ENCODE measurements at regions not wholly inside any gene's neighbourhood (a gene's known extent, or its start where the extent isn't known, plus 50 kb on each side); places are given as distances from the start of the nearest gene placed in this dataset.

- DNase-seq (ENCODE audit: low read depth), result no peak
- H3K4me3 ChIP-seq (ENCODE audit: low read depth, low read length), result no peak overlapping the region
- no peak for TF ChIP-seq CTCF (IDR thresholded peaks at IDR 0.05; ENCODE audit: control insufficient read depth, extremely low read depth, insufficient read depth)
These were observed 144.3 kb upstream of the SYN3 start for GRCh38 chr22:33202455-33202854.

- no peak for DNase-seq (ENCODE audit: low read depth)
- no peak overlapping the region for H3K4me3 ChIP-seq (ENCODE audit: low read depth, low read length)
- no peak for TF ChIP-seq CTCF (IDR thresholded peaks at IDR 0.05; ENCODE audit: control insufficient read depth, extremely low read depth, insufficient read depth)
These were observed 136.4 kb upstream of the SYN3 start for GRCh38 chr22:33194529-33195077.

- TF ChIP-seq CTCF (IDR thresholded peaks at IDR 0.05; ENCODE audit: control insufficient read depth, extremely low read depth, insufficient read depth), result no peak
- no peak for DNase-seq (ENCODE audit: low read depth)
- H3K4me3 ChIP-seq (ENCODE audit: low read depth, low read length), result no peak overlapping the region
These were observed 134.0 kb upstream of the SYN3 start for GRCh38 chr22:33192156-33192555.

- TF ChIP-seq CTCF (IDR thresholded peaks at IDR 0.05; ENCODE audit: control insufficient read depth, extremely low read depth, insufficient read depth), result no peak
- DNase-seq (ENCODE audit: low read depth), result no peak
These were observed 130.1 kb upstream of the SYN3 start for GRCh38 chr22:33188326-33188725.

GRCh38 chr22:33186816-33187215 lies 128.6 kb upstream of the SYN3 start:
- no peak overlapping the region for H3K4me3 ChIP-seq (ENCODE audit: low read depth, low read length)
- no peak for TF ChIP-seq CTCF (IDR thresholded peaks at IDR 0.05; ENCODE audit: control insufficient read depth, extremely low read depth, insufficient read depth)
- DNase-seq (ENCODE audit: low read depth), result no peak

More at GRCh38 chr22:33188326-33188725, 130.1 kb upstream of the SYN3 start:
- H3K4me3 ChIP-seq (ENCODE audit: low read depth, low read length), result no peak overlapping the region

- DNase-seq (ENCODE audit: low read depth), result no peak
- no peak overlapping the region for H3K4me3 ChIP-seq (ENCODE audit: low read depth, low read length)
- TF ChIP-seq CTCF (IDR thresholded peaks at IDR 0.05; ENCODE audit: control insufficient read depth, extremely low read depth, insufficient read depth), result no peak
These were observed 122.2 kb upstream of the SYN3 start for GRCh38 chr22:33180356-33180755.

All from LNCaP clone FGC (cell line).